GM18519 (cell line): ENCODE measurements at regions not wholly inside any gene's neighbourhood (a gene's known extent, or its start where the extent isn't known, plus 50 kb on each side); places are given as distances from the start of the nearest gene placed in this dataset.
"Not testable (repeated sequence)": the region's sequence is repeated elsewhere in the genome, so short reads cannot be mapped to it uniquely, and the experiment has no call there.

Experiments
- ATAC-seq: cut with Tn5 transposase; IDR thresholded peaks from one replicate; pipeline ENCODE4 v1.9.1; 2021; ENCODE audit warnings: mild to moderate bottlenecking, moderate library complexity; ENCODE audit not compliant: unreplicated experiment, low FRiP score

GRCh38 chr15:47877836-47878235, 160.5 kb downstream of the SEMA6D start:
- ATAC-seq = no peak

GRCh38 chr15:47885920-47886319, 168.6 kb downstream of the SEMA6D start:
- no peak for ATAC-seq

- ATAC-seq = no peak
Measured at GRCh38 chr15:47887241-47887800, 170.0 kb downstream of the SEMA6D start.

GRCh38 chr15:47888385-47889100, 171.2 kb downstream of the SEMA6D start:
- ATAC-seq = no peak

GRCh38 chr15:47890397-47891150, 173.3 kb downstream of the SEMA6D start:
- no peak for ATAC-seq

GRCh38 chr15:47897525-47897924, 180.2 kb downstream of the SEMA6D start:
- no peak for ATAC-seq

- no peak for ATAC-seq
Measured at GRCh38 chr15:47900751-47901150, 183.4 kb downstream of the SEMA6D start.

GRCh38 chr15:47903368-47903767, 186.1 kb downstream of the SEMA6D start:
- ATAC-seq = no peak

GRCh38 chr15:47908486-47908885, 191.2 kb downstream of the SEMA6D start:
- no peak for ATAC-seq

GRCh38 chr15:47908950-47909670, 191.8 kb downstream of the SEMA6D start:
- no peak for ATAC-seq

- not testable (repeated sequence) for ATAC-seq
Measured at GRCh38 chr15:47912910-47913309, 195.6 kb downstream of the SEMA6D start.

- no peak for ATAC-seq
Measured at GRCh38 chr15:47917881-47918280, 200.6 kb downstream of the SEMA6D start.

- no peak for ATAC-seq
Measured at GRCh38 chr15:47918877-47919276, 201.6 kb downstream of the SEMA6D start.

- ATAC-seq = no peak
Measured at GRCh38 chr15:47924381-47924780, 196.4 kb upstream of the SLC24A5 start.

GRCh38 chr15:47929138-47929803, 191.5 kb upstream of the SLC24A5 start:
- ATAC-seq = no peak

- ATAC-seq = no peak
Measured at GRCh38 chr15:47932261-47932660, 188.5 kb upstream of the SLC24A5 start.

- ATAC-seq = no peak
Measured at GRCh38 chr15:47932951-47933641, 187.7 kb upstream of the SLC24A5 start.

GRCh38 chr15:47933865-47934264, 186.9 kb upstream of the SLC24A5 start:
- no peak for ATAC-seq

- ATAC-seq = no peak
Measured at GRCh38 chr15:47934342-47934741, 186.4 kb upstream of the SLC24A5 start.

GRCh38 chr15:47937834-47938233, 183.0 kb upstream of the SLC24A5 start:
- ATAC-seq = no peak
